Aorta (tissue), 5 donors: ENCODE measurements at regions not wholly inside any gene's neighbourhood (a gene's known extent, or its start where the extent isn't known, plus 50 kb on each side); places are given as distances from the start of the nearest gene placed in this dataset.
"Not testable (repeated sequence)": the region's sequence is repeated elsewhere in the genome, so short reads cannot be mapped to it uniquely, and the experiment has no call there.

Experiments used
- ATAC-seq: fragments of 200-7000 bp; cut with Tn5 transposase; one replicate; pipeline ENCODE4 v1.9.1; 2022; ENCODE audit warnings: moderate library complexity; ENCODE audit not compliant: low FRiP score
- DNase-seq, 2 donors: peaks; one replicate each; pipeline ENCODE4 v3.0.0-alpha.2; 2020
- H3K27ac ChIP-seq, 2 donors: one replicate each; pipeline ENCODE4 v1.5.1; 2013; ENCODE audit warnings: low read length in 2 of 2, mild to moderate bottlenecking in 2 of 2, moderate library complexity in 2 of 2, control low read depth in 1 of 2, inconsistent platforms in 1 of 2, low read depth in 1 of 2
- H3K27me3 ChIP-seq, 2 donors: one replicate each; pipeline ENCODE4 v1.6.1; 2013; ENCODE audit warnings: control low read depth in 1 of 2, low read length in 1 of 2, mild to moderate bottlenecking in 1 of 2, moderate library complexity in 1 of 2; ENCODE audit not compliant: insufficient read depth in 2 of 2, control insufficient read depth in 1 of 2
- H3K36me3 ChIP-seq, 2 donors: one replicate each; pipeline ENCODE4 v1.6.1; 2013; ENCODE audit warnings: control low read depth in 1 of 2, low read length in 1 of 2, mild to moderate bottlenecking in 1 of 2; ENCODE audit not compliant: insufficient read depth in 2 of 2, control insufficient read depth in 1 of 2
- H3K4me1 ChIP-seq, 2 donors: one replicate each; pipeline ENCODE4 v1.6.1; 2013; ENCODE audit warnings: low read length in 2 of 2, control low read depth in 1 of 2, mild to moderate bottlenecking in 1 of 2, moderate library complexity in 1 of 2; ENCODE audit not compliant: insufficient read depth in 2 of 2, control insufficient read depth in 1 of 2
- H3K4me3 ChIP-seq, 2 donors: one replicate each; pipeline ENCODE4 v1.5.1; 2013; ENCODE audit warnings: low read length in 2 of 2, control low read depth in 1 of 2, mild to moderate bottlenecking in 1 of 2
- H3K9me3 ChIP-seq: one replicate; pipeline ENCODE4 v1.6.1; 2013; ENCODE audit warnings: mild to moderate bottlenecking, low read length; ENCODE audit not compliant: control insufficient read depth
- WGBS, 2 donors: extraction: QIAGEN DNeasy Blood & Tissue Kit; methylation state at CpG; one replicate each; pipeline ENCODE4 v1.1.7; 2013; 5-methylcytosine and 5-hydroxymethylcytosine counted together
- intact Hi-C, 2 donors: fragments of 100-400 bp; cut with DNase I; formaldehyde crosslinking; loops; one replicate each; pipeline versions ENCODE4 v1.14.2 to v1.15.0; 2022
- donor health status: healthy with polysubstance abuse.
- donor health status: Bipolar disorder and iron deficiency.
- donor health status: DM: no; HTN: no; CAD: no.
- donor health status: DM: no; HTN: no; CAD: no.
- donor health status: DM: yes; HTN: yes; CAD: no.

- H3K9me3 ChIP-seq, result peaks cover 2% of the 10 kb centered on the region
- no peaks in the 10 kb centered on the region for H3K36me3 ChIP-seq
- H3K27ac ChIP-seq, result no peak overlapping the region
- H3K4me3 ChIP-seq, result no peak overlapping the region
- no peaks in the 10 kb centered on the region for H3K4me1 ChIP-seq
- ATAC-seq (no peak), DNase-seq (no peak)
- 77 to 88% methylated on average over 1 of the region's 1 CpG for whole genome bisulfite sequencing, 2 donors
- H3K27me3 ChIP-seq, result no peaks in the 10 kb centered on the region
- intact Hi-C loops, result no loop called here
Measured at GRCh38 chr2:234565201-234565600, 68.3 kb upstream of the ARL4C start.

- no peaks in the 10 kb centered on the region for H3K4me1 ChIP-seq
- H3K27me3 ChIP-seq, result no peaks in the 10 kb centered on the region
- intact Hi-C loops, result no loop called here
- 40 to 54% methylated on average over 2 of the region's 2 CpGs for WGBS, 2 donors
- ATAC-seq (no peak), DNase-seq (no peak)
- no peaks in the 10 kb centered on the region for H3K36me3 ChIP-seq
- H3K27ac ChIP-seq, result no peak overlapping the region
- no peak overlapping the region for H3K4me3 ChIP-seq
- peaks cover 2% of the 10 kb centered on the region for H3K9me3 ChIP-seq
Measured at GRCh38 chr2:234564699-234565098, 67.8 kb upstream of the ARL4C start.

- intact Hi-C loops, result no loop called here
- Histone ChIP-seq H3K4me3 (no peak overlapping the region), H3K27ac (no peak overlapping the region), H3K27me3 (no peaks in the 10 kb centered on the region), H3K4me1 (no peaks in the 10 kb centered on the region), H3K36me3 (no peaks in the 10 kb centered on the region), H3K9me3 (no peaks in the 10 kb centered on the region)
- DNase-seq, result no peak
- 86 to 88% methylated on average over 5 of the region's 5 CpGs for WGBS, 2 donors
- no peak for ATAC-seq
Measured at GRCh38 chr2:234559609-234560008, 62.7 kb upstream of the ARL4C start.

- DNase-seq, result no peak
- H3K27me3 ChIP-seq, result no peaks in the 10 kb centered on the region
- intact Hi-C loops, result no loop called here
- H3K36me3 ChIP-seq, result no peaks in the 10 kb centered on the region
- no peaks in the 10 kb centered on the region for H3K4me1 ChIP-seq
- 80 to 84% methylated on average over 4 of the region's 4 CpGs for WGBS, 2 donors
- H3K27ac ChIP-seq, result no peak overlapping the region
- no peaks in the 10 kb centered on the region for H3K9me3 ChIP-seq
- H3K4me3 ChIP-seq, result no peak overlapping the region
- no peak for ATAC-seq
Measured at GRCh38 chr2:234558642-234559041, 61.8 kb upstream of the ARL4C start.

- H3K4me3 ChIP-seq, result no peak overlapping the region
- no peak for ATAC-seq
- 86 to 88% methylated on average over 5 of the region's 5 CpGs for WGBS, 2 donors
Measured at GRCh38 chr2:234556848-234557573, 60.1 kb upstream of the ARL4C start.

GRCh38 chr2:234555616-234556249 is 58.9 kb upstream of the ARL4C start:
- Histone ChIP-seq H3K36me3 (no peaks in the 10 kb centered on the region), H3K4me1 (no peaks in the 10 kb centered on the region), H3K9me3 (no peaks in the 10 kb centered on the region), H3K4me3 (no peak overlapping the region), H3K27ac (no peak overlapping the region), H3K27me3 (no peaks in the 10 kb centered on the region)
- ATAC-seq, result no peak
- DNase-seq, result no peak
- 88 to 92% methylated on average over 9 of the region's 9 CpGs for WGBS, 2 donors
- intact Hi-C loops, result no loop called here

More at GRCh38 chr2:234556848-234557573, 60.1 kb upstream of the ARL4C start:
- H3K36me3 ChIP-seq, result no peaks in the 10 kb centered on the region
- no peaks in the 10 kb centered on the region for H3K4me1 ChIP-seq
- H3K27me3 ChIP-seq, result no peaks in the 10 kb centered on the region
- no peaks in the 10 kb centered on the region for H3K9me3 ChIP-seq
- intact Hi-C loops, result no loop called here
- H3K27ac ChIP-seq, result no peak overlapping the region
- DNase-seq, result no peak

GRCh38 chr2:234555161-234555560 is 58.3 kb upstream of the ARL4C start:
- no peaks in the 10 kb centered on the region for H3K36me3 ChIP-seq
- no peak overlapping the region for H3K27ac ChIP-seq
- no peak overlapping the region for H3K4me3 ChIP-seq
- no peaks in the 10 kb centered on the region for H3K9me3 ChIP-seq
- intact Hi-C loops, result no loop called here
- no peaks in the 10 kb centered on the region for H3K27me3 ChIP-seq
- ATAC-seq (no peak), DNase-seq (no peak)
- no peaks in the 10 kb centered on the region for H3K4me1 ChIP-seq

GRCh38 chr2:234553223-234553622 is 56.3 kb upstream of the ARL4C start:
- H3K27ac ChIP-seq, H3K36me3 ChIP-seq, ATAC-seq, DNase-seq, H3K9me3 ChIP-seq, H3K4me1 ChIP-seq, H3K4me3 ChIP-seq, H3K27me3 ChIP-seq: not testable (repeated sequence)
- intact Hi-C loops, result loop anchor here in 1 of 2 donors (5.0 kb wide), 1 partner anchor 564 kb away; no protein-coding TSS in a partner anchor
- WGBS, 2 donors, result 95 to 98% methylated on average over 15 of the region's 15 CpGs

GRCh38 chr2:234550511-234551107 is 53.7 kb upstream of the ARL4C start:
- intact Hi-C loops, result loop anchor here (2.0 to 5.0 kb wide), 2 partner anchors 564 to 567 kb away; no protein-coding TSS in a partner anchor
- 21 to 22% methylated on average over 18 of the region's 18 CpGs for WGBS, 2 donors
- H3K4me3 ChIP-seq, result no peak overlapping the region
- H3K27ac ChIP-seq, result no peak overlapping the region
- no peaks in the 10 kb centered on the region for H3K27me3 ChIP-seq
- no peaks in the 10 kb centered on the region for H3K36me3 ChIP-seq
- no peaks in the 10 kb centered on the region for H3K4me1 ChIP-seq
- peak; percentile 74 to 81 for DNase-seq
- peak; percentile 85 for ATAC-seq
- H3K9me3 ChIP-seq, result no peaks in the 10 kb centered on the region
